WTC11 (cell line): ENCODE measurements at regions not wholly inside any gene's neighbourhood (a gene's known extent, or its start where the extent isn't known, plus 50 kb on each side); places are given as distances from the start of the nearest gene placed in this dataset.
A peak's percentile ranks its signal among the peaks of the same experiment; 100 is the strongest.

Experiments used
- ATAC-seq: fragments of 200-7000 bp; cut with Tn5 transposase; 2 replicates; pipeline ENCODE4 v1.10.0; 2021; ENCODE audit warnings: mild to moderate bottlenecking, moderate library complexity
- CTCF ChIA-PET: fragments of 300-600 bp; sonication (Branson Sonifier 250); formaldehyde crosslinking; loops from one replicate; lab custom pipeline; 2021; ENCODE audit warnings: antibody characterized with exemption; lab: Charles Lee
- POLR2A ChIA-PET: fragments of 350-600 bp; sonication (Branson Sonifier 250); formaldehyde crosslinking; loops from one replicate; lab custom pipeline; 2021; ENCODE audit warnings: antibody characterized with exemption; lab: Charles Lee
- DNase-seq: peaks from one replicate; pipeline ENCODE4 v3.0.0; 2021; ENCODE audit warnings: low spot score
- H3K27ac Mint-ChIP-seq: 2 replicates; pipeline ENCODE4 v1.8.0; 2021; ENCODE audit warnings: mixed read lengths
- H3K27me3 Mint-ChIP-seq: 2 replicates; pipeline ENCODE4 v1.8.0; 2021; ENCODE audit warnings: low read depth, mild to moderate bottlenecking, moderate library complexity, mixed read lengths
- H3K36me3 Mint-ChIP-seq: 2 replicates; pipeline ENCODE4 v1.8.0; 2021; ENCODE audit warnings: mixed read lengths
- H3K4me1 Mint-ChIP-seq: 2 replicates; pipeline ENCODE4 v1.8.0; 2022; ENCODE audit warnings: mixed read lengths
- H3K4me3 Mint-ChIP-seq: 2 replicates; pipeline ENCODE4 v1.8.0; 2021; ENCODE audit warnings: mild to moderate bottlenecking, moderate library complexity, mixed read lengths
- H3K9me3 Mint-ChIP-seq: 2 replicates; pipeline ENCODE4 v1.8.0; 2021; ENCODE audit warnings: mixed read lengths
- AFF4 ChIP-seq: sonication (generic); formaldehyde crosslinking; IDR thresholded peaks from 2 replicates; pipeline ENCODE4 v1.8.1; 2023; ENCODE audit warnings: mild to moderate bottlenecking, missing genetic modification reagents, borderline replicate concordance
- AR ChIP-seq: fragments of 250-450 bp; sonication (Bioruptor Pico); IDR thresholded peaks from 2 replicates; pipeline ENCODE4 v1.9.0; 2021; ENCODE audit warnings: mild to moderate bottlenecking
- CDX4 ChIP-seq: fragments of 250-450 bp; sonication (Bioruptor Pico); IDR thresholded peaks from 2 replicates; pipeline ENCODE4 v1.9.0; 2021; ENCODE audit warnings: moderate library complexity, mild to moderate bottlenecking, inconsistent platforms, borderline replicate concordance
- CREB1 ChIP-seq: sonication (generic); formaldehyde crosslinking; IDR thresholded peaks from 2 replicates; pipeline ENCODE4 v1.8.0; 2023; ENCODE audit warnings: mild to moderate bottlenecking, missing genetic modification reagents
- CREM ChIP-seq: sonication (generic); formaldehyde crosslinking; IDR thresholded peaks from 2 replicates; pipeline ENCODE4 v1.8.1; 2022; ENCODE audit warnings: mild to moderate bottlenecking, missing genetic modification reagents, moderate library complexity
- EMX1 ChIP-seq: fragments of 250-450 bp; sonication (Bioruptor Pico); IDR thresholded peaks from 2 replicates; pipeline ENCODE4 v1.8.0; 2021; ENCODE audit warnings: mild to moderate bottlenecking
- ETV6 ChIP-seq: sonication (generic); formaldehyde crosslinking; IDR thresholded peaks from 2 replicates; pipeline ENCODE4 v1.8.1; 2022; ENCODE audit warnings: mild to moderate bottlenecking, missing genetic modification reagents
- FOXP4 ChIP-seq: sonication (generic); formaldehyde crosslinking; IDR thresholded peaks from 2 replicates; pipeline ENCODE4 v1.8.0; 2022; ENCODE audit warnings: mild to moderate bottlenecking, missing genetic modification reagents
- IRF2 ChIP-seq: sonication (generic); formaldehyde crosslinking; IDR thresholded peaks from 2 replicates; pipeline ENCODE4 v1.8.0; 2022; ENCODE audit warnings: low read depth, missing genetic modification reagents, borderline replicate concordance
- JUN ChIP-seq: sonication (generic); formaldehyde crosslinking; IDR thresholded peaks from 2 replicates; pipeline ENCODE4 v1.8.0; 2023; ENCODE audit warnings: mild to moderate bottlenecking, missing genetic modification reagents
- NR1H2 ChIP-seq: sonication (generic); formaldehyde crosslinking; IDR thresholded peaks from 2 replicates; pipeline ENCODE4 v1.9.0; 2021; ENCODE audit warnings: mild to moderate bottlenecking, moderate library complexity, missing genetic modification reagents
- TP53 ChIP-seq: sonication (generic); formaldehyde crosslinking; IDR thresholded peaks from 2 replicates; pipeline ENCODE4 v1.8.1; 2023; ENCODE audit warnings: mild to moderate bottlenecking, missing genetic modification reagents
- USF1 ChIP-seq: sonication (generic); formaldehyde crosslinking; IDR thresholded peaks from 2 replicates; pipeline ENCODE4 v1.8.0; 2022; ENCODE audit warnings: mild to moderate bottlenecking, missing genetic modification reagents
- ZNF121 ChIP-seq: sonication (generic); formaldehyde crosslinking; IDR thresholded peaks from 2 replicates; pipeline ENCODE4 v1.8.0; 2023; ENCODE audit warnings: missing genetic modification reagents
- ZNF232 ChIP-seq: sonication (generic); formaldehyde crosslinking; IDR thresholded peaks from 2 replicates; pipeline ENCODE4 v1.8.0; 2022; ENCODE audit warnings: mild to moderate bottlenecking, missing genetic modification reagents
- ZSCAN18 ChIP-seq: fragments of 250-450 bp; sonication (Bioruptor Pico); IDR thresholded peaks from 2 replicates; pipeline ENCODE4 v2.1.2; 2022; ENCODE audit warnings: mild to moderate bottlenecking, moderate library complexity

GRCh38 chr10:62614389-62615157 lies 189.9 kb upstream of the ADO start (continued):
- no peak for TF ChIP-seq AR
- no peak for TF ChIP-seq ZNF121 (CRISPR knock-in tag)
- no peak for TF ChIP-seq EMX1 (CRISPR knock-in tag)
- no peak for TF ChIP-seq ZSCAN18 (CRISPR knock-in tag)
- no peak for TF ChIP-seq TP53

GRCh38 chr10:62616885-62617590 lies 187.5 kb upstream of the ADO start:
- DNase-seq (no peak), ATAC-seq (peak; percentile 26; the same call in 1 of the 2 replicates)
- POLR2A ChIA-PET: interaction anchor here (0.7 kb wide), 1 partner anchor 168 kb away, joined by 4 read pairs; no protein-coding TSS in a partner anchor
- Mint-ChIP-seq H3K27ac (no peak overlapping the region), H3K9me3 (peaks cover 4% of the 10 kb centered on the region), H3K4me1 (peaks cover 7% of the 10 kb centered on the region; the same call in 1 of the 2 replicates), H3K4me3 (no peak overlapping the region), H3K27me3 (peaks cover 5% of the 10 kb centered on the region)
- TF ChIP-seq CREM (no peak), ETV6 (CRISPR knock-in tag) (no peak), CDX4 (no peak), JUN (CRISPR knock-in tag) (no peak), NR1H2 (CRISPR knock-in tag) (no peak), IRF2 (CRISPR knock-in tag) (no peak), AFF4 (CRISPR knock-in tag) (no peak), ZNF121 (CRISPR knock-in tag) (no peak), USF1 (CRISPR knock-in tag) (no peak), ZNF232 (CRISPR knock-in tag) (no peak), CREB1 (CRISPR knock-in tag) (no peak), EMX1 (CRISPR knock-in tag) (no peak), TP53 (no peak), FOXP4 (no peak)
- TF ChIP-seq, all 79 proteins: peak for 0
- H3K36me3 Mint-ChIP-seq: no peaks in the 10 kb centered on the region
- CTCF ChIA-PET: no interaction called here
